PC-9 (cell line): ENCODE measurements at regions not wholly inside any gene's neighbourhood (a gene's known extent, or its start where the extent isn't known, plus 50 kb on each side); places are given as distances from the start of the nearest gene placed in this dataset.

Experiments
- BruUV-seq: library from RNA; stranded (reverse); fragments of 400-500 nt; replicated peaks from 2 replicates; lab custom pipeline; 2021; lab: Mats Ljungman, UMichigan
- CTCF ChIA-PET: fragments of 300-600 bp; sonication (Branson Sonifier 250); formaldehyde crosslinking; loops from one replicate; lab custom pipeline; 2022; ENCODE audit warnings: antibody characterized with exemption; lab: Charles Lee
- POLR2A ChIA-PET: fragments of 300-600 bp; sonication (Branson Sonifier 250); formaldehyde crosslinking; loops from one replicate; lab custom pipeline; 2022; ENCODE audit warnings: antibody characterized with exemption; ENCODE audit not compliant: unreplicated experiment; lab: Charles Lee
- DNase-seq, 2 experiments: peaks; one replicate each; pipeline versions ENCODE4 v3.0.0 to v3.0.0-alpha.2; 2015 to 2022; ENCODE audit warnings: mixed read lengths in 1 of 2
- H2AFZ ChIP-seq: fragments of 200-600 bp; sonication (generic); 2 replicates; pipeline ENCODE4 v1.8.1; 2017; ENCODE audit warnings: antibody characterized with exemption
- H3F3A ChIP-seq: fragments of 200-600 bp; sonication (generic); 2 replicates; pipeline ENCODE4 v1.8.1; 2017; ENCODE audit warnings: antibody characterized with exemption, mild to moderate bottlenecking, low read depth; ENCODE audit not compliant: insufficient read depth
- H3K27ac ChIP-seq: fragments of 200-600 bp; sonication (generic); 2 replicates; pipeline ENCODE4 v1.6.1; 2016; ENCODE audit warnings: mixed run types
- H3K27me3 ChIP-seq: fragments of 200-600 bp; sonication (generic); 2 replicates; pipeline ENCODE4 v1.6.1; 2016; ENCODE audit warnings: low read depth, mixed run types; ENCODE audit not compliant: insufficient read depth
- H3K36me3 ChIP-seq: fragments of 200-600 bp; sonication (generic); 2 replicates; pipeline ENCODE4 v1.6.1; 2016; ENCODE audit warnings: low read depth, mixed run types
- H3K4me1 ChIP-seq: fragments of 200-600 bp; sonication (generic); replicated peaks from 2 replicates; pipeline ENCODE4 v1.6.1; 2016; ENCODE audit warnings: mixed run types; ENCODE audit not compliant: insufficient read depth
- H3K4me2 ChIP-seq: fragments of 200-600 bp; sonication (generic); 2 replicates; pipeline ENCODE4 v1.6.1; 2017; ENCODE audit warnings: mixed run types
- H3K4me3 ChIP-seq: fragments of 200-600 bp; sonication (generic); 2 replicates; pipeline ENCODE4 v1.6.1; 2016; ENCODE audit warnings: mixed run types
- H3K79me2 ChIP-seq: fragments of 200-600 bp; sonication (generic); 2 replicates; pipeline ENCODE4 v1.6.1; 2017; ENCODE audit warnings: low read depth, mixed run types
- H3K9me2 ChIP-seq: fragments of 200-600 bp; sonication (generic); 2 replicates; pipeline ENCODE4 v1.8.1; 2017; ENCODE audit warnings: mild to moderate bottlenecking; ENCODE audit not compliant: insufficient read depth
- H3K9me3 ChIP-seq: fragments of 200-600 bp; sonication (generic); 2 replicates; pipeline ENCODE4 v1.8.1; 2016; ENCODE audit warnings: low read depth; ENCODE audit not compliant: insufficient read depth
- H4K20me1 ChIP-seq: fragments of 200-600 bp; sonication (generic); 2 replicates; pipeline ENCODE4 v1.8.1; 2017; ENCODE audit not compliant: insufficient read depth
- CTCF ChIP-seq: fragments of 200-600 bp; sonication (generic); conservative IDR thresholded peaks from 2 replicates; pipeline ENCODE4 v1.6.1; 2017; ENCODE audit warnings: mixed run types, antibody characterized with exemption, mild to moderate bottlenecking, moderate library complexity
- EZH2 ChIP-seq: fragments of 200-600 bp; sonication (generic); IDR thresholded peaks from 2 replicates; pipeline ENCODE4 v1.8.0; 2017; ENCODE audit warnings: antibody characterized with exemption, low read depth
- intact Hi-C: fragments of 100-400 bp; cut with micrococcal nuclease; formaldehyde crosslinking; loops from one replicate; pipeline ENCODE4 v1.10.0; 2022; ENCODE audit not compliant: unreplicated experiment

DNA sequence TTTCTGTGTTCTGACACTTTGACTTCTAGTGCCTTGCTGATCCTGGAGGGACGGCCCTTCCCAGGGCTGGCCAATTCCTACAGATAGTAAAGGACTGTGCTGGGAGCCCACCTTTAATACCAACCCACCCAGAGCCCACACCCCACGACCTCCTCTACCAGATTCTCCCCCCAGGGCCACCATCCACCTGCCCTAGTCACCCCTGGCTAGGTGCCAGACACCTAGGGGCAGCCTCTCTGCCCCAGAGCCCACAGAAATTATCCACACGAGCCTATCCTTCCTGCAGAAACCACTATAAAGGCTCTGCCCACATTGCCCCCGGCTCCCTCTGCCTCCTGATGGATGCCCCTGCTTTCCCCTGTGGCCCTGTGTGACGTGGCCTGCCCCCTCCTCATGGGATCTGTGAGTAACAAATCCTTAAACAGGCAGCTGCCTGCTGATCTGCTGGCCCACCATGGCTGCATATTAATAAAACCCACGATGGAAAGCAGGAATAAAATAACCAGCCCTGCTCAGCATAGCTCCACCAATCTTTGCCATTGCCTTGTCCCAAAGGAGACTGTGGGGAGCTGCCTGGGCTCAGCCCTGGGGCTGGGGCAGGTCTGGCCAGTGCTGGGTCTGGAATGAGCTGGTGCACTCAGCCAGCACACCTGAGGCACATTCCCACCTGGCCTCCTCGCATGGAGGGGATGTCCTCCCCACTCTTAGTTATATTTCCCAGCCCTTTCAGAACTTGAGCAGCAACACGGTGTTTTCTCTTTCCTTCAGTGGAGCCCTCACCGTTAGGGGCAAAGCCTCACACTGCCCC lies 488.5 kb downstream of the NPHP4 start:
- no peaks in the 10 kb centered on the region for H3K36me3 ChIP-seq
- DNase-seq, result no peak
- no peaks in the 10 kb centered on the region for H3K9me2 ChIP-seq
- H3K79me2 ChIP-seq, result no peaks in the 10 kb centered on the region
- no peak overlapping the region for H3K4me2 ChIP-seq
- POLR2A ChIA-PET, result no interaction called here
- BruUV-seq, result no TSS peak
- H4K20me1 ChIP-seq, result no peaks in the 10 kb centered on the region
- H3K9me3 ChIP-seq, result no peaks in the 10 kb centered on the region
- no peaks in the 10 kb centered on the region for H3F3A ChIP-seq
- H3K27me3 ChIP-seq, result peaks cover 9% of the 10 kb centered on the region; the same call in 1 of the 2 replicates
- intact Hi-C loops, result no loop called here
- no peak overlapping the region for H3K4me3 ChIP-seq
- no peak overlapping the region for H3K27ac ChIP-seq
- CTCF ChIA-PET, result no interaction called here
- H2AFZ ChIP-seq, result no peak overlapping the region
- no peak for TF ChIP-seq EZH2
- TF ChIP-seq CTCF, result no peak
- H3K4me1 ChIP-seq, result no peaks in the 10 kb centered on the region

- Histone ChIP-seq H3K4me2 (no peak overlapping the region), H3F3A (no peaks in the 10 kb centered on the region), H2AFZ (no peak overlapping the region), H3K27ac (no peak overlapping the region), H3K4me3 (no peak overlapping the region), H3K36me3 (no peaks in the 10 kb centered on the region), H3K27me3 (peaks cover 12% of the 10 kb centered on the region; the same call in 1 of the 2 replicates), H3K9me3 (no peaks in the 10 kb centered on the region), H3K4me1 (no peaks in the 10 kb centered on the region), H3K79me2 (no peaks in the 10 kb centered on the region), H3K9me2 (no peaks in the 10 kb centered on the region), H4K20me1 (no peaks in the 10 kb centered on the region)
- no peak for TF ChIP-seq CTCF
- no peak for TF ChIP-seq EZH2
- intact Hi-C loops, result no loop called here
- no peak for DNase-seq
- POLR2A ChIA-PET, result no interaction called here
- no TSS peak for BruUV-seq
- CTCF ChIA-PET, result no interaction called here
Measured at GRCh38 chr1:5502311-5503194, 489.7 kb downstream of the NPHP4 start.

GRCh38 chr1:5501206-5501930 lies 490.9 kb downstream of the NPHP4 start:
- Histone ChIP-seq H3K27me3 (peaks cover 12% of the 10 kb centered on the region; the same call in 1 of the 2 replicates), H3K4me3 (no peak overlapping the region), H3K27ac (no peak overlapping the region), H4K20me1 (no peaks in the 10 kb centered on the region), H3K79me2 (no peaks in the 10 kb centered on the region), H3K9me3 (no peaks in the 10 kb centered on the region), H3K9me2 (no peaks in the 10 kb centered on the region), H3F3A (no peaks in the 10 kb centered on the region), H3K4me1 (no peaks in the 10 kb centered on the region), H3K36me3 (no peaks in the 10 kb centered on the region), H2AFZ (no peak overlapping the region), H3K4me2 (no peak overlapping the region)
- intact Hi-C loops, result no loop called here
- CTCF ChIA-PET, result interaction anchor here (0.6 kb wide), 1 partner anchor 825 kb away, joined by 3 read pairs; no protein-coding TSS in a partner anchor
- BruUV-seq, result no TSS peak
- POLR2A ChIA-PET, result no interaction called here
- DNase-seq, result no peak
- no peak for TF ChIP-seq CTCF
- no peak for TF ChIP-seq EZH2
